GM12874 (cell line): ENCODE measurements at regions not wholly inside any gene's neighbourhood (a gene's known extent, or its start where the extent isn't known, plus 50 kb on each side); places are given as distances from the start of the nearest gene placed in this dataset.

ENCODE experiments used
- CTCF ChIP-seq: IDR thresholded peaks from 2 replicates; pipeline ENCODE4 v1.5.1; 2011; ENCODE audit warnings: low read depth, mild to moderate bottlenecking, control low read depth, low read length, moderate library complexity; ENCODE audit not compliant: insufficient read depth

GRCh38 chr11:87871056-87871455 lies 304.2 kb downstream of the RAB38 start:
- no peak for TF ChIP-seq CTCF

- TF ChIP-seq CTCF, result no peak
Observed at GRCh38 chr11:87870086-87870485, 305.2 kb downstream of the RAB38 start.

- no peak for TF ChIP-seq CTCF
Observed at GRCh38 chr11:87866951-87867350, 308.3 kb downstream of the RAB38 start.

- no peak for TF ChIP-seq CTCF
Observed at GRCh38 chr11:87861030-87861429, 314.2 kb downstream of the RAB38 start.

- no peak for TF ChIP-seq CTCF
Observed at GRCh38 chr11:87859636-87860035, 315.6 kb downstream of the RAB38 start.

GRCh38 chr11:87851827-87852226 lies 323.4 kb downstream of the RAB38 start:
- no peak for TF ChIP-seq CTCF

- no peak for TF ChIP-seq CTCF
Observed at GRCh38 chr11:87851234-87851633, 324.0 kb downstream of the RAB38 start.

- no peak for TF ChIP-seq CTCF
Observed at GRCh38 chr11:87849216-87849615, 326.0 kb downstream of the RAB38 start.
